HG03432 (cell line): ENCODE measurements at regions not wholly inside any gene's neighbourhood (a gene's known extent, or its start where the extent isn't known, plus 50 kb on each side); places are given as distances from the start of the nearest gene placed in this dataset.

Experiments used
- ATAC-seq: cut with Tn5 transposase; IDR thresholded peaks from one replicate; pipeline ENCODE4 v1.9.1; 2021; ENCODE audit warnings: mild to moderate bottlenecking, moderate library complexity; ENCODE audit not compliant: unreplicated experiment

GRCh38 chr2:78561876-78562275 is 463.6 kb upstream of the REG3G start:
- no peak for ATAC-seq

DNA sequence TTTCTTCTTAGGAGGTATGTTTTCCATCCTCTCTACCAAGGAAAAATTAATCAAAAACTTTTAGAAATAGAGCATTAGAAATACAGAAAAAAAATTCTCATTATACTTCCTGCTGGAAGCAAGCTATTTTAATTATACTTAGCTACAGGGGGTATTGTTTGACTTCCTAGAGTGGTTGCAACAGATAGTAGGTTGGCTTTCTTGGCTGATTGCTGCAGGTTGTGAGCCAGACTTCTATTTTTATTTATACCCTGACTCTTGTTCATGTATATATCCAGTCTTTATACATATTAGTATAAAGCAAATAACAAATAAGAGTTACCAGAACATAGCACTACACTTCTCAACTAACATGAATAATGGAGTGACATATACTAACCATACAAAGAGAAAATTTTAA is 460.8 kb upstream of the REG3G start:
- no peak for ATAC-seq

DNA sequence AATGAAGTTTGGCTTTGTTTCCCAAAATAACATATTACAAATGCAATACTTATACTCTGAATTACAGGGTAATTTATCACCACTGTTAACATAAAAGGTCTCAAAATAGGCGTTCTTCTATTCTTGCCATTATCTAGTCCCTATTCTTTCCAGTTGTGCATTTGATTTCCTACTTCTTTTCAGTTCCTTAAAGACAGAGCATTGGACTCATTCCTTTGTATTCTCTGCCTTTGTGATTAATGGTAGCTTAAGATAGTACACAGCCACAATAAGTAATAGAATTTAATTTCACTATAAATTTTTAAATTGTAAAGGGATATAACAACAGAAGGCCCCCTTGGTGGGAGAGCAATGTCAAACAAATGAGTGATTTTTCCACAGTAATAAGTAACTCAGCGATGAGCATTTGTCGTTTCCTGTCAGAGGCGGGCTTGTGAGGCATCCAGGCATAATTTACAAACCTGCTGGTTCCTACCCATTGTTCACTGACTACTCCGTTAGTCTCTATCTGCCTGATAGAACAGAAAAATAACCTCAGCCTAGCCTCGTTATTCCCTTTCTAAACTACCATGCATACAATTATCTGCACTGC is 456.6 kb upstream of the REG3G start:
- ATAC-seq, result no peak

- ATAC-seq, result no peak
Measured at GRCh38 chr2:78576409-78576808, 449.1 kb upstream of the REG3G start.

DNA sequence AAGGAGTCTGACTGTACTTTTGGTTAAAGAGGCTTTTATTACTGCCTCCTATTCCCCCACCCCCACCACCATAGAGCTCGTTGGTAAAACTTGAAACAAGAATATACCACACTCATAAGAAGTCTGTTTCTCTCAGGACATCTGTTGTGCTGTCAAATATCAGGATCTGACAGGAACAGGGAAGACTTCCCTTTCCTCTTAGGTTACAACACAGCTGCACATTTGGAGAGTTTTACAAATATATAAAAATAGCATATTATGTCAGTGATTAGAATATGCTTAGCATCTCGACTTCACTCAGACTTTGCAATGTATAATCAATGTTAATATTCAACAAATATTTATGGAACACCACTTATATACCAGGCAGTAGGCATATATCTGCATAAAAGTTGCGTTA is 439.6 kb upstream of the REG3G start:
- ATAC-seq, result no peak

- ATAC-seq, result no peak
Measured at GRCh38 chr2:78586316-78586715, 439.2 kb upstream of the REG3G start.

- ATAC-seq, result no peak
Measured at GRCh38 chr2:78589871-78590270, 435.6 kb upstream of the REG3G start.

DNA sequence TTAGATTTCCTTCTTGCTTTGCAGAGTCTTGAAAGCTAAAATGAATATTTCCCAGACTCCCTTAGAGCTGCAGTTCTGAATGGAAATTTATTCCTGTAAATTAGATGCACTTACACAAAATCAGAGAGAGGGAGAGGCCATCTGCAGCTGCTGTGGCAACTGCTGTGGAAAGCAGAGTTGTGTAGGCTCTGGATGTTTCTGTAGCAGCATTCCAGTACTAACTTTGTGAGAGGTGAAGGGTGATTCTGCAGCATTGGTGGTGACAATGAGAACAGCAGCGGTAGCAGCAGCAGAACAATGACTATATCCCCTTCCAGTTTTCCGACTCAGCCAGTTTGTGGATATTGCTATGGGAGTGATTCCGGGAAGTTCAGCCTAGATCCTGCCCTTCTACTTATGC is 433.0 kb upstream of the REG3G start:
- no peak for ATAC-seq

- no peak for ATAC-seq
Measured at GRCh38 chr2:78601113-78601512, 424.4 kb upstream of the REG3G start.

- no peak for ATAC-seq
Measured at GRCh38 chr2:78602862-78603261, 422.6 kb upstream of the REG3G start.

DNA sequence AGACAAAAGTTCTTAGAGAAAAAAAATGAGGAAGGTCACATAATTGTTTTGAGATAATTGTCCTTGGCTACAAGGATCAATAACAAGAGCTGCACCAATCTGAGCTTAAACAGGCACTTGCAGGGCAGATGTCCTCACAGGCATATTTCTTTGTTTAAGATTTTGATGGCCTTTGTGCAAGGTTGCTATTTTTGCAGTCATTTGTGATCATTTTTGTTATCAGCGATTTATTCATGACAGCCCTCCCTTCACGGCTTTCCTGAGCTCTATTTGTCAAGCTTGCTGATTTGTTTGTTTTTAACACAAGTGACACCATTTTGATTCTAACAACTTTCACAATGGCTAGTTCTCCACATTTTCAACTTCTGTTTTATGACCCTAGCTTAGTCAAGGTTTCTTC is 418.6 kb upstream of the REG3G start:
- no peak for ATAC-seq

GRCh38 chr2:78614726-78615125 is 410.8 kb upstream of the REG3G start:
- no peak for ATAC-seq

DNA sequence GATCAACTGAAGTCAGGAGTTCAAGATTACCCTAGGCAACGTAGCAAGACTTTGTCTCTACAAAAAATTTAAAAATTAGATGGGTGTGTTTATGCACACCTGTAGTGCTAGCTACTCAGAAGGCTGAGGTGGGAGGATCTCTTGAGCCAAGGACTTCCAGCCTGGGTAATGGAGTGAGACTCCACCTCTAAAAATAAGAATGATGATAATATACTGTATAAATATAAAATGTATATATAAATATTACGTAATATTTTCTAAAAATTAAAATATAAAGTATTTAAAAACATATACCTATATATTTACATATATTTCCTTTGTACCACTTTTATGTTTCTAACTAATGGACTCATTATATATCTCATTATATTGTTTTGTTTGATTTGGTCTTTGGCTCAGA is 409.5 kb upstream of the REG3G start:
- ATAC-seq, result no peak

GRCh38 chr2:78634425-78634824 is 391.1 kb upstream of the REG3G start:
- no peak for ATAC-seq

- ATAC-seq, result no peak
Measured at GRCh38 chr2:78644854-78645253, 380.6 kb upstream of the REG3G start.

DNA sequence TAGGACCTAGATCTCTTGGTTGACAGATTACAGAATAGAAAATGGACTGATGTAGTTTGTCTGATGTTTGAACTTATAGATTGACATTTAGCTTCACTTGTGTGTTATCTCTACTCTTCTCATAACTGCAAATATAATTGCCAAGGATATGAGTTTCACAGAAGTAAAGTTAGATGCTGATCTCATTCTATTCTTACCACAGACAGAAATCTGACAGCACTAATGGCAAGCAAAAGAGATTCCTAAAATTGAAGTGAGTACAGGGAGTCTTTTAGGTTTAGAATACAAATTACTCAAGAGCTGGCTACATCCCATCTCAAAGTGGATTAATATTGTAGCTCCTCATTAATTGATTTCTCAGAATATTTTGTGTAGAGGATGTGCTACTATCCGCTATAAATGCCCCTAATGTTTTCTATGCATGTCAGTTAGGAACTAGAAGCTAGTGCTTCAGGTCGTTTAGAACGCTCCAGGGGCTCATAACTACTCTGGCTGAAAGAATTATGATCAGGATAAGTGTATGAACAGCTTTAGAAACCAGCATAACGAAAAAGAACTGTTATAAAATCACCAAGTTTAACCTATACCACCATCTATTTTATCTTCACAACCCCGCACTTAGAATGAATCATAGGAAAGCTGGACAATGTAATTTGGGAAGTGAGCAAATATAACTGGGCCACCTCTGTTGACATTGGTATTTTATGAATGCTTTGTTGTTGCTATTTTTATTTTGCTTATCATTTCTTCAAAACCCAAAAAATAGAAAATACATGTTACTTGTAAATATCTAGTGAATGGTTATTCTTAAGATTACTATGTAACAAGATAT is 378.8 kb upstream of the REG3G start:
- ATAC-seq, result no peak

- no peak for ATAC-seq
Measured at GRCh38 chr2:78648558-78648957, 376.9 kb upstream of the REG3G start.

- no peak for ATAC-seq
Measured at GRCh38 chr2:78654941-78655340, 370.6 kb upstream of the REG3G start.

GRCh38 chr2:78676921-78677696 is 348.4 kb upstream of the REG3G start:
- no peak for ATAC-seq

DNA sequence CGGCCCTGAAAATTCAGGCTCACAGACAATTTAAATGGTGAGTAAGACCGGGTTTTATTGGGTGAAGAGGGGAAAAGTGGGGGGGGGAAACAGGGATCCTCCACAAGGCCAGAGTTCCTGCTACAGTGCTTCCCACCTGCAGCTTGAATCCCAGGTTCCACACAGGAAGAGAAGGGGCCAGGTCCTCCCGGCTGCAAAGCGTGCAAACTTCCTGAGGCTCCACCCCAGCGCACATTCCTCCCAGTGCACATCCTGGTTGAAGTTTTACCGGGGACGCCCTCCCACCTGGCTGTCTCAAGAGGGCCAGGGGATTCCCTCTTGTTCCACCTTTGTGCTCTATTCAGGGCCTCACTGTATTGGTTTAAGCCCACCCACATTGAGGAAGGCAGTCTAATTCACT is 347.7 kb upstream of the REG3G start:
- no peak for ATAC-seq

GRCh38 chr2:78681386-78681785 is 344.1 kb upstream of the REG3G start:
- no peak for ATAC-seq

- ATAC-seq, result no peak
Measured at GRCh38 chr2:78682781-78683180, 342.7 kb upstream of the REG3G start.
